Left lung (tissue), 4 donors: ENCODE measurements at regions not wholly inside any gene's neighbourhood (a gene's known extent, or its start where the extent isn't known, plus 50 kb on each side); places are given as distances from the start of the nearest gene placed in this dataset.

Source experiments
- ATAC-seq: fragments of 200-7000 bp; cut with Tn5 transposase; one replicate; pipeline ENCODE4 v1.9.1; 2020; ENCODE audit warnings: moderate library complexity
- DNase-seq, 4 donors: peaks; one replicate each; pipeline ENCODE4 v3.0.0-alpha.2; 2013 to 2020
- H3K27ac ChIP-seq, 2 donors: fragments of 200-600 bp; sonication (generic) in 1 of 2; one replicate each; pipeline versions ENCODE4 v1.5.0 to v1.8.0; 2020 to 2021
- H3K27me3 ChIP-seq, 2 donors: fragments of 200-600 bp; sonication (generic) in 1 of 2; one replicate each; pipeline versions ENCODE4 v1.5.0 to v1.8.0; 2020 to 2021
- H3K36me3 ChIP-seq, 2 donors: fragments of 200-600 bp; sonication (generic) in 1 of 2; one replicate each; pipeline versions ENCODE4 v1.5.0 to v1.8.0; 2020 to 2021
- H3K4me1 ChIP-seq, 2 donors: fragments of 200-600 bp; one replicate each; pipeline ENCODE4 v1.8.0; 2021
- H3K4me3 ChIP-seq, 2 donors: fragments of 200-600 bp; sonication (generic) in 1 of 2; one replicate each; pipeline versions ENCODE4 v1.5.0 to v1.8.0; 2020 to 2021; ENCODE audit warnings: mild to moderate bottlenecking in 1 of 2
- H3K9me3 ChIP-seq, 2 donors: fragments of 200-600 bp; sonication (generic) in 1 of 2; one replicate each; pipeline versions ENCODE4 v1.5.0 to v1.8.0; 2020 to 2021
- CTCF ChIP-seq, 2 donors: fragments of 200-600 bp; sonication (generic) in 1 of 2; IDR thresholded peaks; one replicate each; pipeline versions ENCODE4 v1.5.0 to v1.8.0; 2021; ENCODE audit warnings: antibody characterized with exemption in 2 of 2
- intact Hi-C, 2 donors: fragments of 100-400 bp; cut with DNase I; formaldehyde crosslinking; loops; one replicate each; pipeline versions ENCODE4 v1.11.2 to v1.14.2; 2022
- donor health status: DM: no; HTN: yes; CAD: no.
- donor health status: DM: no; HTN: no; CAD: no.

DNA sequence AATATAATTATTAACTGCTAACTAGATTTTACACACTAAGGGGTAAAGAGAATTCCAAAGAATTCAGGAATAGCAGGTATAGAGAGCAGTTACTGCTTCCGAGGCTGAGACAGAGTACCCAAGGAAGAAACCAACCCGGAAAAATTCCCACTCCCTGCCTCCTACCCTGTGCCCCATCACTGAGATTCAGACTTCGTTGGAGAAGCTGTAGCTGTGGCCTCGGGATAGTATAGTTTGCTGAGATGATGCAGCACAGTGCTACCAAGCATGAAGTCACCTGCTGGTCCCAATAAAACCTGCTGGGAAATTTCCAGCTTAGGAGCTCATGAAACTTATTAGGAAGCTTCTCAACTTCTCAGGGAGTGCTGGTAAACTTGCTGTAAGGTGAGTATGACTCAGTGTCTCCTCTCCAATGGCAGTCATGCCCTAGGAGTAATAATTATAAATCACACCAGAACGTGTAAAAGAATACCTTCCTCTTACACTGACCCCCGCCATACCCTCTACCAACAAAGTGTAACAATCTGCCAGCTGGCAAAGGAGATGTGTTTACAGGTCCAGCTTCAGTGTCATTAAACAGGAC lies 215.2 kb upstream of the ROBO2 start:
- intact Hi-C loops: no loop called here
- ATAC-seq: no peak
- TF ChIP-seq CTCF (IDR thresholded peaks at IDR 0.05): no peak
- no peaks in the 10 kb centered on the region for H3K4me1 ChIP-seq
- no peaks in the 10 kb centered on the region for H3K36me3 ChIP-seq
- H3K9me3 ChIP-seq: peaks cover 0 to 3% of the 10 kb centered on the region in 2 donors
- no peak overlapping the region for H3K4me3 ChIP-seq
- no peak overlapping the region for H3K27ac ChIP-seq
- no peaks in the 10 kb centered on the region for H3K27me3 ChIP-seq
- DNase-seq: no peak

DNA sequence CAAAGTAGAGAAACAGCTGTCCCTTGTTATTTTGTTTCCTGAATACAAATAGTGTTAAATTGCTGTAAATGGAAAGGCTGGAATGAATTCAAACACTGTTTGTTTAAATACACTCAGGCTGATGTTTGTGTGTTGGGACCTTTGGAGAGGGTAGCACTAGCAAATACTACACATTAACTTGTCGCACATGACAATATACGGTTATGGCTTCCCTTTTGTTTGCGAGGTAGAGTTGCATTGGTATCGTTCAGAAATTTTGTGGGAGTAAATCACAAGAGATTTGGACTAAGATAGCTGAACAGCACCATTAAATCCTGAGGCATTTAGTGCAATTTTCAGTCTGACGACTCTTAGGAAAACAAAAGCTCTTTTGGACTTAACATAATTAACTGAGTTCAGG lies 213.0 kb upstream of the ROBO2 start:
- intact Hi-C loops: no loop called here
- Histone ChIP-seq H3K27me3 (no peaks in the 10 kb centered on the region), H3K27ac (peak overlapping the region in 1 of 2 donors; percentile 46), H3K9me3 (peaks cover 0 to 3% of the 10 kb centered on the region in 2 donors), H3K4me3 (no peak overlapping the region), H3K4me1 (no peaks in the 10 kb centered on the region), H3K36me3 (no peaks in the 10 kb centered on the region)
- ATAC-seq (no peak), DNase-seq (peak in 1 of 4 donors; percentile 58)
- TF ChIP-seq CTCF (IDR thresholded peaks at IDR 0.05): no peak

- ATAC-seq (no peak), DNase-seq (peak in 1 of 4 donors; percentile 66)
- H3K4me1 ChIP-seq: no peaks in the 10 kb centered on the region
These were observed 212.1 kb upstream of the ROBO2 start for GRCh38 chr3:76827701-76828226.

DNA sequence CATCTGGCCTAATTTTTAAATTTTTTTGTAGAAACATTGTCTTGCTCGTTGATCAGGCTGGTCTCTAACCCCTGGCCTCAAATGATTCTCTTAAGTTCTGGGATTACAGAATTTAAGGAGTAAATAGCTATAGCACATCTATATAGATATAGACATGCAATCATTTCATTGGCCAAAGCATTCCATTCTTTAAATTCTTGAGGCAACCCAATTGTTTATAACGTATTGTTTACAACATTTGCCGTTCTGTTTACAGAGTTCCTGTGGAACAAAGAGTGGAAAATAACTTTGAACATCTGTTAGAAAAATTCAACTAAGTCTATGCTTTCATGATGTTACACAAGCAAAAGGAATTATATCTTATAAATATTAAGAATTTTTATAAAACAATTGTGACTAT lies 205.2 kb upstream of the ROBO2 start:
- TF ChIP-seq CTCF (IDR thresholded peaks at IDR 0.05): no peak
- ATAC-seq (no peak), DNase-seq (peak in 1 of 4 donors; percentile 47)
- Histone ChIP-seq H3K4me1 (no peaks in the 10 kb centered on the region), H3K27me3 (no peaks in the 10 kb centered on the region), H3K36me3 (no peaks in the 10 kb centered on the region), H3K4me3 (no peak overlapping the region), H3K27ac (no peak overlapping the region), H3K9me3 (peaks cover 0 to 9% of the 10 kb centered on the region in 2 donors)
- intact Hi-C loops: no loop called here

More at GRCh38 chr3:76827701-76828226, 212.1 kb upstream of the ROBO2 start:
- Histone ChIP-seq H3K27ac (peak overlapping the region in 1 of 2 donors; percentile 46), H3K4me3 (no peak overlapping the region), H3K36me3 (no peaks in the 10 kb centered on the region), H3K27me3 (no peaks in the 10 kb centered on the region), H3K9me3 (peaks cover 0 to 3% of the 10 kb centered on the region in 2 donors)
- intact Hi-C loops: no loop called here
- TF ChIP-seq CTCF (IDR thresholded peaks at IDR 0.05): no peak

DNA sequence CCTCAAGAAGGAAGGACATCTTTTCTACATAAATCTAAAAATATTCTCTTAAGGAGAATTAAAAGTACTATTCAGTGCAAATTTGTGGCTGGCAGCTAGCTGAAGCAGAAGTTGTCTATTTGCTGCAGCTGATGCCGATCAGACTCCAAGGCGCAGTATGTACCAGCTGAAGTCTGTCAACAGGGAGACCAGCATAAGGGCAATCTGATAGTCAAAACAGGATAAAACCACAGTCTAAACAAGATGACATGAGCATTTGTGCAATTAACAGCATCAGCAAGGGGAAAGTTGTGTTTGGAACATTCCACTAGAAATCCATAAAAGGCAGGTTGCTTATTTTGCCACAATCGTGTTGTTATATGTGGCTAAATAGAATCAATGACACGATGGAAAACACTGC lies 198.2 kb upstream of the ROBO2 start:
- Histone ChIP-seq H3K9me3 (peaks cover 0 to 9% of the 10 kb centered on the region in 2 donors), H3K27me3 (no peaks in the 10 kb centered on the region), H3K27ac (no peak overlapping the region), H3K36me3 (no peaks in the 10 kb centered on the region), H3K4me3 (no peak overlapping the region), H3K4me1 (no peaks in the 10 kb centered on the region)
- DNase-seq (peak in 2 of 4 donors; percentile 53 to 63), ATAC-seq (peak; percentile 37)
- no peak for TF ChIP-seq CTCF (IDR thresholded peaks at IDR 0.05)
- intact Hi-C loops: no loop called here
